ENCODE measurements at regions not wholly inside any gene's neighbourhood (a gene's known extent, or its start where the extent isn't known, plus 50 kb on each side); places are given as distances from the start of the nearest gene placed in this dataset.

DNA sequence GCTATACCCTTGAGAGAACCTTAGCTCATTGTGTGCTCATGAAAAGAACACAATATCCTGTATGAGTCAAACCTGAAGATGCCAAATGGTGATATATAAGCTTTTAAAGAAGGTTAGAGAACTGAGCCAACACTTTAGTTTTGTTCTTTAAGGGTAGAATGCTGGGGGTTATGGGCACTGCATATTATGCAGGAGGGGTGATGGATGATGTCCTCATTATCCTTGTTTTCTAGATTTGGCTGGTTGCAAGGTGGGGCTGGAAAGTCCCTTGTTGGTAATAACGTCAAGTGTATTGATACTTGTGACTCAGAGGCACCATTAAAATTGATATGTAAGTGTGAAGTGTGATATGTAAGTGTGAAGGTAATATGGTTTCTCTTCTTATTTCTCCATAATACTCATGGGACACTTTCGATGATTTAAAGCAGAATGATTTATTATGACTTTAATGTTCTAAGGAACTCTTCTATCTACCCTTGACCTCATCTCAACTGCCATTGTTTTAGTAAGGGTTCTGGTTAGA, 113.7 kb upstream of the DTNBP1 start:
- TF ChIP-seq, protein P1, sequence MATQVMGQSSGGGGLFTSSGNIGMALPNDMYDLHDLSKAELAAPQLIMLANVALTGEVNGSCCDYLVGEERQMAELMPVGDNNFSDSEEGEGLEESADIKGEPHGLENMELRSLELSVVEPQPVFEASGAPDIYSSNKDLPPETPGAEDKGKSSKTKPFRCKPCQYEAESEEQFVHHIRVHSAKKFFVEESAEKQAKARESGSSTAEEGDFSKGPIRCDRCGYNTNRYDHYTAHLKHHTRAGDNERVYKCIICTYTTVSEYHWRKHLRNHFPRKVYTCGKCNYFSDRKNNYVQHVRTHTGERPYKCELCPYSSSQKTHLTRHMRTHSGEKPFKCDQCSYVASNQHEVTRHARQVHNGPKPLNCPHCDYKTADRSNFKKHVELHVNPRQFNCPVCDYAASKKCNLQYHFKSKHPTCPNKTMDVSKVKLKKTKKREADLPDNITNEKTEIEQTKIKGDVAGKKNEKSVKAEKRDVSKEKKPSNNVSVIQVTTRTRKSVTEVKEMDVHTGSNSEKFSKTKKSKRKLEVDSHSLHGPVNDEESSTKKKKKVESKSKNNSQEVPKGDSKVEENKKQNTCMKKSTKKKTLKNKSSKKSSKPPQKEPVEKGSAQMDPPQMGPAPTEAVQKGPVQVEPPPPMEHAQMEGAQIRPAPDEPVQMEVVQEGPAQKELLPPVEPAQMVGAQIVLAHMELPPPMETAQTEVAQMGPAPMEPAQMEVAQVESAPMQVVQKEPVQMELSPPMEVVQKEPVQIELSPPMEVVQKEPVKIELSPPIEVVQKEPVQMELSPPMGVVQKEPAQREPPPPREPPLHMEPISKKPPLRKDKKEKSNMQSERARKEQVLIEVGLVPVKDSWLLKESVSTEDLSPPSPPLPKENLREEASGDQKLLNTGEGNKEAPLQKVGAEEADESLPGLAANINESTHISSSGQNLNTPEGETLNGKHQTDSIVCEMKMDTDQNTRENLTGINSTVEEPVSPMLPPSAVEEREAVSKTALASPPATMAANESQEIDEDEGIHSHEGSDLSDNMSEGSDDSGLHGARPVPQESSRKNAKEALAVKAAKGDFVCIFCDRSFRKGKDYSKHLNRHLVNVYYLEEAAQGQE (IDR thresholded peaks at IDR 0.05; ENCODE audit: insufficient replicate concordance, low read depth): no peak
- TF ChIP-seq POLR2AphosphoS5 (IDR thresholded peaks at IDR 0.05; ENCODE audit: low read depth) (no peak), SPI1 (IDR thresholded peaks at IDR 0.05; ENCODE audit: borderline replicate concordance, low read depth) (no peak), GABPA (IDR thresholded peaks at IDR 0.05; ENCODE audit: low read depth) (no peak)
- TF ChIP-seq, protein P2, sequence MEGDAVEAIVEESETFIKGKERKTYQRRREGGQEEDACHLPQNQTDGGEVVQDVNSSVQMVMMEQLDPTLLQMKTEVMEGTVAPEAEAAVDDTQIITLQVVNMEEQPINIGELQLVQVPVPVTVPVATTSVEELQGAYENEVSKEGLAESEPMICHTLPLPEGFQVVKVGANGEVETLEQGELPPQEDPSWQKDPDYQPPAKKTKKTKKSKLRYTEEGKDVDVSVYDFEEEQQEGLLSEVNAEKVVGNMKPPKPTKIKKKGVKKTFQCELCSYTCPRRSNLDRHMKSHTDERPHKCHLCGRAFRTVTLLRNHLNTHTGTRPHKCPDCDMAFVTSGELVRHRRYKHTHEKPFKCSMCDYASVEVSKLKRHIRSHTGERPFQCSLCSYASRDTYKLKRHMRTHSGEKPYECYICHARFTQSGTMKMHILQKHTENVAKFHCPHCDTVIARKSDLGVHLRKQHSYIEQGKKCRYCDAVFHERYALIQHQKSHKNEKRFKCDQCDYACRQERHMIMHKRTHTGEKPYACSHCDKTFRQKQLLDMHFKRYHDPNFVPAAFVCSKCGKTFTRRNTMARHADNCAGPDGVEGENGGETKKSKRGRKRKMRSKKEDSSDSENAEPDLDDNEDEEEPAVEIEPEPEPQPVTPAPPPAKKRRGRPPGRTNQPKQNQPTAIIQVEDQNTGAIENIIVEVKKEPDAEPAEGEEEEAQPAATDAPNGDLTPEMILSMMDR (IDR thresholded peaks at IDR 0.05; ENCODE audit: insufficient read depth, low read length): no peak
- Histone ChIP-seq H3K4me3 (replicated peaks; ENCODE audit: insufficient read depth, low read length) (no peak overlapping the region), H3K27me3 (ENCODE audit: insufficient read depth, poor library complexity, severe bottlenecking) (no peaks in the 10 kb centered on the region), H3K27ac (replicated peaks) (no peak overlapping the region)
- DNase-seq (ENCODE audit: low read depth in 1 of 2, low spot score in 1 of 2): no peak

GRCh38 chr6:15775741-15776140, 112.9 kb upstream of the DTNBP1 start:
- no peak for DNase-seq (ENCODE audit: low read depth in 1 of 2, low spot score in 1 of 2)
- Histone ChIP-seq H3K4me3 (replicated peaks; ENCODE audit: insufficient read depth, low read length) (no peak overlapping the region), H3K27ac (replicated peaks) (no peak overlapping the region), H3K27me3 (ENCODE audit: insufficient read depth, poor library complexity, severe bottlenecking) (no peaks in the 10 kb centered on the region)
- TF ChIP-seq, protein P2 (IDR thresholded peaks at IDR 0.05; ENCODE audit: insufficient read depth, low read length): no peak
- TF ChIP-seq, protein P1 (IDR thresholded peaks at IDR 0.05; ENCODE audit: insufficient replicate concordance, low read depth): no peak
- no peak for TF ChIP-seq SPI1 (IDR thresholded peaks at IDR 0.05; ENCODE audit: borderline replicate concordance, low read depth)
- TF ChIP-seq GABPA (IDR thresholded peaks at IDR 0.05; ENCODE audit: low read depth): no peak
- TF ChIP-seq POLR2AphosphoS5 (IDR thresholded peaks at IDR 0.05; ENCODE audit: low read depth): no peak

DNA sequence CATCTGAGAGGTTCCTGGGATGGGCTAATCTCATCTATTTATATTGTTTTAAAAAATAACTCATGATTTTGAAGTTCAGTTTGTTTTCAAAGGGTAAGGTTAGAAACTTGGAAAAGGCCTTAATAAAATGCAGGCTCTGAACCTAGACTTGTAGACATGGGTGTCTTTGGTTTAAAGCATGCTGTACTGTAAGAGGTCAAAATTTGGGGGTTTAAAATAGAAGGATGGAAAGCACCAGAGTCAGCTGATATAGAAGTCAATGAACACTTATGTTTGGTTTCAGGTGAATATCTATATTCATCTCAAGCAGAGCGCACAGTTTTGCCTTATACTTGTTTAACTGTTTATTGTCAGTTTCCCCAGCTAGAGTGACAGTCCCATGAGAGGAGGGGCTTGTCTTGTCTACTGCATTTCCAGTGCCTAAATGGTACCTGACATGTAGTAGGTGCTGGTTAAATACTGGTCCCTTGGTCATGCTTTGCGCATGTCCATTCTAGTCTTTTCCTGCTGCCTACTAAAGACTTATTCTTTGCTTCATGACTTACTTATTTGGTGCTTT, 112.3 kb upstream of the DTNBP1 start:
- H3K27ac ChIP-seq (replicated peaks): no peak overlapping the region
- TF ChIP-seq SPI1 (IDR thresholded peaks at IDR 0.05; ENCODE audit: borderline replicate concordance, low read depth) (no peak), POLR2AphosphoS5 (IDR thresholded peaks at IDR 0.05; ENCODE audit: low read depth) (no peak), GABPA (IDR thresholded peaks at IDR 0.05; ENCODE audit: low read depth) (no peak)
- TF ChIP-seq, protein P2 (IDR thresholded peaks at IDR 0.05; ENCODE audit: insufficient read depth, low read length): no peak
- TF ChIP-seq, protein P1 (IDR thresholded peaks at IDR 0.05; ENCODE audit: insufficient replicate concordance, low read depth): no peak
- no peak for DNase-seq (ENCODE audit: low read depth in 1 of 2, low spot score in 1 of 2)
- no peaks in the 10 kb centered on the region for H3K27me3 ChIP-seq (ENCODE audit: insufficient read depth, poor library complexity, severe bottlenecking)
- H3K4me3 ChIP-seq (replicated peaks; ENCODE audit: insufficient read depth, low read length): no peak overlapping the region

All from HL-60 (cell line).